ENCODE measurements at regions not wholly inside any gene's neighbourhood (a gene's known extent, or its start where the extent isn't known, plus 50 kb on each side); places are given as distances from the start of the nearest gene placed in this dataset.

GRCh38 chr5:92778261-92778660, 802.8 kb downstream of the NR2F1-AS1 start:
- Histone ChIP-seq H3K36me3 (ENCODE audit: insufficient read depth in 1 of 2, low read depth in 1 of 2) (no peaks in the 10 kb centered on the region), H3K27ac (no peak overlapping the region), H3K4me3 (no peak overlapping the region), H3K27me3 (ENCODE audit: insufficient read depth in 3 of 3, low read length in 2 of 3) (no peaks in the 10 kb centered on the region), H3K4me1 (no peaks in the 10 kb centered on the region), H3K9me3 (no peaks in the 10 kb centered on the region)
- DNase-seq (no peak), ATAC-seq (no peak)
- intact Hi-C loops (cut with DNase I): no loop called here
- WGBS, 3 donors: 87 to 95% (median 93%) methylated on average over 3 of the region's 3 CpGs
- TF ChIP-seq CTCF (IDR thresholded peaks at IDR 0.05): no peak

- WGBS, 3 donors: 57 to 75% (median 71%) methylated on average over 1 of the region's 1 CpG
- DNase-seq (no peak), ATAC-seq (no peak)
- no peaks in the 10 kb centered on the region for H3K9me3 ChIP-seq
- H3K4me1 ChIP-seq: no peaks in the 10 kb centered on the region
- H3K4me3 ChIP-seq: no peak overlapping the region
- intact Hi-C loops (cut with DNase I): no loop called here
- TF ChIP-seq CTCF (IDR thresholded peaks at IDR 0.05): no peak
- no peak overlapping the region for H3K27ac ChIP-seq
- no peaks in the 10 kb centered on the region for H3K27me3 ChIP-seq (ENCODE audit: insufficient read depth in 3 of 3, low read length in 2 of 3)
- H3K36me3 ChIP-seq (ENCODE audit: insufficient read depth in 1 of 2, low read depth in 1 of 2): no peaks in the 10 kb centered on the region
Measured at GRCh38 chr5:92777421-92777820, 803.6 kb downstream of the NR2F1-AS1 start.

- H3K36me3 ChIP-seq (ENCODE audit: insufficient read depth in 1 of 2, low read depth in 1 of 2): no peaks in the 10 kb centered on the region
- intact Hi-C loops (cut with DNase I): no loop called here
- no peak overlapping the region for H3K4me3 ChIP-seq
- DNase-seq (no peak), ATAC-seq (no peak)
- no peak overlapping the region for H3K27ac ChIP-seq
- no peak for TF ChIP-seq CTCF (IDR thresholded peaks at IDR 0.05)
- H3K9me3 ChIP-seq: no peaks in the 10 kb centered on the region
- no peaks in the 10 kb centered on the region for H3K4me1 ChIP-seq
- 82 to 88% (median 83%) methylated on average over 5 of the region's 5 CpGs for WGBS, 3 donors
- H3K27me3 ChIP-seq (ENCODE audit: insufficient read depth in 3 of 3, low read length in 2 of 3): no peaks in the 10 kb centered on the region
Measured at GRCh38 chr5:92775711-92776615, 805.1 kb downstream of the NR2F1-AS1 start.

GRCh38 chr5:92769978-92770377, 811.0 kb downstream of the NR2F1-AS1 start:
- TF ChIP-seq CTCF (IDR thresholded peaks at IDR 0.05): no peak
- H3K4me3 ChIP-seq: no peak overlapping the region
- H3K27me3 ChIP-seq (ENCODE audit: insufficient read depth in 3 of 3, low read length in 2 of 3): no peaks in the 10 kb centered on the region
- DNase-seq (no peak), ATAC-seq (no peak)
- H3K27ac ChIP-seq: no peak overlapping the region
- no peaks in the 10 kb centered on the region for H3K36me3 ChIP-seq (ENCODE audit: insufficient read depth in 1 of 2, low read depth in 1 of 2)
- no peaks in the 10 kb centered on the region for H3K9me3 ChIP-seq
- WGBS, 3 donors: 93 to 100% (median 97%) methylated on average over 2 of the region's 2 CpGs
- H3K4me1 ChIP-seq: no peaks in the 10 kb centered on the region
- intact Hi-C loops (cut with DNase I): no loop called here
